GM21825 (cell line): ENCODE measurements at regions not wholly inside any gene's neighbourhood (a gene's known extent, or its start where the extent isn't known, plus 50 kb on each side); places are given as distances from the start of the nearest gene placed in this dataset.

Experiments used
- ATAC-seq: cut with Tn5 transposase; IDR thresholded peaks from one replicate; pipeline ENCODE4 v1.9.1; 2021; ENCODE audit warnings: mild to moderate bottlenecking, moderate library complexity; ENCODE audit not compliant: unreplicated experiment

DNA sequence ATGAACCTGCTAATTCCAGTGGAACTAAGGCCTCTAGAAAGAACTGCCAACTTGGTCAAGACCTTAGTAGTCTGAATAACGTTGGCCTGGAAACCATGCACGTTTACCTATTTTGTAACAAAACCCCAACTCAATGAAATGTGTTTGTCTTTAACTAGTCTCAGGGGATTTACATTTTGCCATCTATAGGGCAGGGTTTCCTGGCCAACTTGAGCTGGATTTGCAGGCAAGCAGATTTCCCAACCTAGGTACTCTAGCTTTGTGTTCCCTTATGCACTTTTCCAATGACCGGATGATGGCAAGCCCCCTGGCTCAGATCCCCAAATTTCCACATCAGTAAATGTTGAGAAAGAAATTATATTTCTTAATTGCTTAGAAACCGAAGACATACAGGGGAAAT, 114.5 kb downstream of the IRS2 start:
- no peak for ATAC-seq

DNA sequence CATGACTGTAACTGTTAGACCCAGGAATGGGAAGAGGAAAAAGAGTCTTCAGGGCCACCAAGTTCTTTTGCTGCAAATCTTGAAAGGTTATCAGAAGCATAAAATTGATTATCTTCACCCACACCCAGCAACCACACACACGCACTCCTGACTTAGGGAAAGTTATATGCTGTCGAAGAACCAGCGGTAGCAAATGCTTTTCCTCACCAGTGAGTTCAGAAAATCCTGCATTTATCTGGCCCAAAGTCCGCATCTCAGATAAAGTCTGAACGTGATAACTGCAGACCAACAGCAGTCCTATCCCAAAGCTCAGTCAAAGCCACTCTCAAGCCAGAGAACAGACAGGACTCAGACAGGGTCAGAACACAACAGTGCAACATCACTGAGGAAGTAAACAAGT, 115.6 kb downstream of the IRS2 start:
- no peak for ATAC-seq

DNA sequence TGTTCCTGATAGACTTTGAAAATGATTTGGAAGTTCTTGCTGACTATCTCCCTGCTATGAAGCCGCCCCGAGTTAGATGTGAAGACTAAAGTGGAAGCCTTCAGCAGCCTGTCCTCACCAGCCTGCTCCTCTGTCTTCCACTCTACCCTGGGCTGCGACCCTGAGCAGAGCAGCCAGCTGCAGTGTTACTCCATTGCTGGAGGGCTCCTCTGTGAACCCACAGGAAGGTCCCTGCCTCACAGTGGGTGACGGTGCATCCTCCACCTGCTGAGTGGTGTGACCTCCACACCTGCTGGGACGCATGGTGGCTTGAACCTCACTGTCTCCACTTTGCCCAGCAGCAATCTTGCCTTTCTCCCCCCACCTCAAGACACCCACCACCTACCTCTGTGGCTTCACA, 116.4 kb downstream of the IRS2 start:
- no peak for ATAC-seq

DNA sequence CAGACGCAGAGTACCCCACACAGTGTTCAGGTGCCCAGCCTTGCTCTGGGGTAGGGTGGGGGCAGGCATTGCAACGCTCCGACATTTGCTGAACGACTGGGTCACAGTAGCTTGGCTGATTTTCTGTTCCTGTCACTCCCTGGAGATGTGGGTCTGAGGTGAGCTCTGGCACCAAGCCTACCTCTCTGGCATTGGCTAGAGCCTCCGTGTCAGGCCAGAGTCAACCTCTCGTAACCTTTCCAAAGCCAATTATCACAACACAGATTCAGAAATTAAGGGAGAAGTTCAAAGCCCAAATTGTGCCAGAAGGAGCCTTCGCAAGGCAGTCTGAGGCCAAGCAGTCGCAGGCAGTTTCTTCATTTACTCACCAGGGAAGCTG, 117.2 kb downstream of the IRS2 start:
- no peak for ATAC-seq

DNA sequence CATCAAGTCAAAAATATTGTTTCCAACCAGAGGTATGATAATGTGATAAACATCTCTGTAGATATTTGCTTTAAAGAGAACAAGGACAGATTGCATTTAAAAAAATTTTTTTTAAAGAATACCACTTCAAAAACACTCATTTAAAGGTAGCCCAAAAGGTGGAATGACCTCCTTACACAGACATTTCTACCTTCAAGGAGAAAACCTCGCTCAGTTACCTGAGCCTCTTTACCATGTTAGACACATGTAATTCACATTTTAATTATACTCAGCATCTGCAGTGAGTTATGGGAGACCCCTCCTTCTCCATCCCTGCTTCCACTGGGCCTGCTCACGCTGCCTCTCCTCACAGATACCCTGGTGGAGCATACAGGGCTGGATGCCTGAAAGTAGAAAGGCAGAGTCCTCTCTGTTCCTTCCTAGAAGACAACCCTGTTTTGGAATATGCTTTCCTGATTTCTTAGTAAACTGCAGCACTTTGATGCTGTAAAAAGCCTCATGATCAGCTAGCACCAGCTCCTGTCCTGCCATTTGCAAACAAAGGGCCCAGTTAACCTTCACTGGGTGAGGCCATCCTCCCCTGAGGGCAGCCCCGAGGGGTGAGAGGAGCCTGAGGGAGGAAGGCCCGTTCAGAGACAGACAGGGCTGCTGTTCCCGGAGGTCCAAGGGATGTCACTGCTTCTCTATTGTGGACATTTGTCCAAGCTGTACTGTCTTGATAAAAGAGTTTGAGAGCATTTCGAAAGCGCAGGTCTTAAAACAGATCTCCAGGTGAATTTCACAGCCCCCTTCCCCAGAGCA, 117.8 kb downstream of the IRS2 start:
- ATAC-seq: no peak

DNA sequence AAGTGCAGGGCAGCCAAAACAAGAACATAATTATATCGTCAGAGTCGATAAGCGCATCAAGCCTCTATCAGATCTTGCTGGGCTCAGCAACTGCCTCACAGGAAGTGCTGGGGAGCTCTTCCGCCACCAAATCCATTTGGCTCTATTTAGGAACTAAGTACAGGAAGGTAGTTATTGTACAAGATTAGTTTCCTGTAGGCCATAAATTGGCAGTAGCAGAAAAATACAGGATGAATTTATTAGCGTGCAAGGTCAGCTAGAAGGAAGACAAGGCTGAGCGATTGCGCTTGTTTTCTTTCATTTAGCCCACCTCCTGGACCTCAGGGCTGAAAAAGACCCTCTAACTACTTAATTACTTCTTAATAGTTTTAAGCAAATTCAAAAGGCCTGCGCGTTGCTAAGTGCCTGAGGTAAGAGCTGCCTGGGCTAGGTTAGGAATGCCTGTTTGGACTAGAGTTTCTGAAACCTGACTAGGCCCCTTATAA, 118.5 kb downstream of the IRS2 start:
- no peak for ATAC-seq

DNA sequence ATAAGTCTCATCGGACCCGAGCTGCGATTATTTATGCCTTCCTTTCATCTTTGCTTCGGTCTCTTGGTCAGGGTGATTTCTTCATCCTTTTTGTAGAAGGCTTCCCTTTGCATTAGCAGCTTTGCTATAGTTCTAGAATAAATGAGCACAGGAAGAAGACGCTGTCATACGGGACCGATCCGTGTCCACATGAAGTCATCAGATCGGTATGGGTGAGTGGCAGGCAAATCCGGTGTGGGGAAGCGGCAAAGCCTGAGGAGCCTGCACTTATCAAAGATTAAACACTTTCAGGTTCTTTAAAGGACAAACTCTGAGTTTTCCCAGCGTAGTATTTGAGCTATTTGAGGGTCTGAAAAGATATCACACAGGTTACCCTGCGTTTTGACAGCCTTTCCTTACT, 119.3 kb downstream of the IRS2 start:
- no peak for ATAC-seq

DNA sequence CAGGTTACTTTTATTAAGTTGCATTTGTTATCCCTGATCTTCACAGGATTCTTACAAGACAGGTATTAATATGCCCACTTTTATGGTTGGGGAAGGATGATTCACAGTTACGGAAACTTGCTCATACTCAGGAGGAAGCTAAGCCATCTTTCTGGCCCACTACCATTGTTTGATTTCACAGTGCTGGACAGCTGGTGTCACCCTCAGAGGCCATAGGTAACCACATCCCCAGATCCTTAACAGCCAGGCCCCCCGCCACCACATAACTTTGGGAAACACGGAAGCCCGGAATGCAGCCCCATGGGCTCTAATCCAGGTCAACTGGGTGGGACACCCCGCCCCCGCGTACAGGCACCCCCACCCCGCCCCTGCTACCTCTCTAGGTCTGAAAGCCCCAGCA, 119.7 kb downstream of the IRS2 start:
- ATAC-seq: no peak

DNA sequence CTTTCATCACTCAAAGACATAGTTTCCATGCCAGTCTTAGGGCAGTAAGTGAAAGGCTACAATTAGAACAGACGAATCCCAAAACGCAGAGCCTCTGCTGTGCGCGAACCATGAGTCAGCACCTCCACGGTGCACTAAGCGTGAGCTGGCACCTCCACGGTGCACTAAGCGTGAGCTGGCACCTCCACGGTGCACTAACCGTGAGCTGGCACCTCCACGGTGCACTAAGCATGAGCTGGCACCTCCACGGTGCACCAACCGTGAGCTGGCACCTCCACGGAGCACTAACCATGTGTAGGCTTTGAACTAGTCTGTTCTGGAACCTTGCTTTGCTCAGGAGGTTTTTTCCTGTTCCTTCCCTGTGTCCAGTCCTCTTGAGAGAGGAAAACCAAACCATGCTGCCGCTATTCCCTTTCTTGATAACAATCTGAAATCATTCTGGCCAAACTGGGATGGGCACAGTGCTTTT, 120.6 kb downstream of the IRS2 start:
- no peak for ATAC-seq

DNA sequence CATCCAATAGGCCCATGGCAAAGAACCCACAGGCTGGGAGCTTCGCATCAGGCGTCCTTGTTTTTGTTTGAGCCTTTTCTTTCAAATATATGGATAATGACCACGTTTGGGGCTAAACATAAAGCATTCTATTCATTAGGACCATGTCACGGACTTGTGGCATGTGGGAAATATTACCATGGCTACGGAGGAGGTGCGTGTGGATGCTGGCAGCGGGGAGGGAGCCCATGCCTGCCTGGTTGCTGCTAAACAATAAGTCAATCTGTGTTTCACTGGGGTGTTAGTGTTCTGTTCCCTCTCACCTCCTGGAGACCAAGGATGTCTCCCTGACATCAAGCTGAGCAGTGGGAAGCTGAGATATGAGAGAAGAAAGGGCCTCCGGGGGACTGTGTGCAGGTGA, 121.1 kb downstream of the IRS2 start:
- no peak for ATAC-seq

DNA sequence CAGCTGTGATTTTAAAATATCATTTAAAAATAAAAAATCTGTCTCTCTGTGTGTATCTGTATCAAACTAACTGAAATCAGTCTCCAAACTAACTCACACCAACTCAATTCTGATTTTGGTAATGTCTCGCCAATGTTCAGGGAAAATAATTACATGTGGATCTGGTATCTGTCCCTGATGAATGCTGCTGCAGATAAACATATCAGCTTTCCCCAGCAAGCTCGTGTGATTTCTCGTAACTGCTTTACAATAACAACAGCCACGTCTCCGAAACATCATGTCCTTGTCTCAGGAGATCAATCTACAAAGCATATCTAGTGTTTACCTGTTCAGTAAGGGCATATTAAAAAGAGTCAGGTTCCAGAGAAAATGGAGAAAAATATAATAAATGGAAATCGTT, 129.0 kb downstream of the IRS2 start:
- no peak for ATAC-seq

DNA sequence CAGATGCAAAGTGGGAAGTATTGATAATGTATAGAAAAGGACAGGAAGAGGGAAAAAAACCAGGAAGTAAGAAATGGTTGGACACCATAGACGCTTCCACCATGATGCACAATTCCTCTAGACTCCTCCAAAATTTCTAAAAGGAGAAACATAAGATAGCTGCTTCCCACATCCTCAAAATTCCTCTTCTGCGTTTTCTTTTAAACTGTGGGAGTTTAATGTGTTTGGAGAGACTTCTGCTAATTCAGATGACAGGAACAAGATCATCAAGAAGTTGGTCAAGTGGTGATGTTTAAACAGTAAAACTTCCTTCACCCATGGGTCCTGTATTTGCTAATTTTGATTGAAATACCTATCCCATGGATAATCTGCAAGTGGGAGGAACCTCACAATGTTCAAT, 130.2 kb downstream of the IRS2 start:
- ATAC-seq: no peak

DNA sequence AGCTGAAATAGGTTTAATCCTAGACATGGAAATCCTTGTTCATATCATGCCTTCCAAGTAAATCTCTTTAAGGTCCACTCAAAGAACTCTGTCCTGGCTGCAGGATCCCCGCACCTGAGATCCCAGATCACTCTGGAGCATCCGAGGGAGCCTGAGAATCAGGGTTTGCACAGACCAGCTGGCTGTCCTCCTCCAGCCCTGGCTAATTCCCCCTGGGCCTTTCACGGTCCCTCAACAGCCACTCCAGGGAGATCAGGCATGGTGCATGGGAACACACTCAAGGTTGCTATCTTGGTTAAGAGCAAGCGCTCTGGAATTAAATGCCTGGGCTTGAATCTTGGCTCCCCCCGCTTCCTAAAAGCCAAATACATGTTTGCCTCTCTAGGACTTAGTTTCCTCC, 130.8 kb downstream of the IRS2 start:
- no peak for ATAC-seq

DNA sequence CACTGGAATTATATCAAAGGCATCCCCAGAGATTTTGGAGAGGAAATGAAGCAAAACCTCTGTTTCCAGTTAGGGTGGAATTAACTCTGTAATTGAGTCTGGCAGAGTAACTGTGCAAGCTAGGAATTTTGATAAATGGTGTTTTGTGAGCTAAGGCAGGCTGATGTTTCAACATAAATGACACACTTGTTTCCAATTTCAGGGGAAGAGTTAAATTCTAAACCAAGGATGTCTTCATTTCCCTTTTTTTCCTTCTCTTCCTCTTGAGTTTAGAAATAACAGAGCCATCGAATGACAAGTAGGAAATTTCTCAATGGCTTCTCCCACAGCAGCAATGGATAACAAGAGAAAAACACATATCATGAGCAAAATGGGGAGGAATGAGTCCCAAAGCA, 131.2 kb downstream of the IRS2 start:
- ATAC-seq: no peak

DNA sequence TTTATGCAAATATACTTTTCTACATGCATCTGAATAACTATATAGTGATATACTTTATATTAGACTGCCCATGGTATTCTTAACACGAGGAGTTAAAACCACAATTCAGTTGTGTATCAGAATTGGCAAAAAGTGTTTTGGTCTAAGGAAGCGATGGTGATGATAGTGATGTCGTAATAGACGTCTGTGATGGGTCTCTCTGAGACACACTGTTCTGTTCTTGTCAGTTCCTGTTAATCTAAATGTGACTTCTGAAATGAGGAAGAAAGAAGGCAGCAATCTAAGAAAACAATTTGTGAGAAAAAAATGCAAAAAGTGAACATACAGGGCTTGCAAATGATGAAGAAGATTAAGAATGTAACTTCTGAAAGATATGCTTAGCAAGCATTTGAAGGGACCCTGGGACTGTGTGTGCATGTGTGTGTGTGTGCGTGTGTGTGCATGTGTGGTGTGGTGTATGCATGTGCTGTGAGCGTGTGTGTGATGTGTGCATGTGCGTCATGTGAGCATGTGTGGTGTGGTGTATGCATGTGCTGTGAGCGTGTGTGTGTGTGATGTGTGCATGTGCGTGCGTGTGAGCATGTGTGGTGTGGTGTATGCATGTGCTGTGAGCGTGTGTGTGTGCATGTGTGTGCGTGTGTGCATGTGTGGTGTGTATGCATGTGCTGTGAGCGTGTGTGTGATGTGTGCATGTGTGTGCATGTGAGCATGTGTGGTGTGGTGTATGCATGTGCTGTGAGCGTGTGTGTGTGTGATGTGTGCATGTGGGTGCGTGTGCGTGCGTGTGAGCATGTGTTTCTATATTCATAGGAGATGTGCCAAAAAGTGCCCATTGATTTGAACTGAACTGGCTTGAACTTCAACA, 131.8 kb downstream of the IRS2 start:
- ATAC-seq: no peak

DNA sequence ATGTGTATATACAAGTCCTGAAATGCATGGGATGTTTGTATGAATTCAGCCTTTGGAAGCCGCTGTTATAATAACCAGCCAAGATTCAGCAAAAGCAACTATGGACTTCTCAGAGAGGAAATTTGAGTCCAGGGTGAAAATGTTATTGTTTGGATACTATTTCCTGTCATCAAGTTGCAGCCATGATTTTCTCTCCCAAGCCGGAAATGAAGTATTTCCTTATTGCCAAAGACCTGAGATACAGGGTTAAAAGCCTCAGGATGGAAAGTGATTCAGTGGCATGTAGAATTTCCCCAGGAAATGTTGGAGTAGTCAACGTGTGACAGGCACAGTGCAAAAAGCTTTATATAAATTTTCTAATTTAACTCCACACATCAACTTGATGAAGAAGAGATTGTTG, 133.9 kb downstream of the IRS2 start:
- ATAC-seq: no peak

DNA sequence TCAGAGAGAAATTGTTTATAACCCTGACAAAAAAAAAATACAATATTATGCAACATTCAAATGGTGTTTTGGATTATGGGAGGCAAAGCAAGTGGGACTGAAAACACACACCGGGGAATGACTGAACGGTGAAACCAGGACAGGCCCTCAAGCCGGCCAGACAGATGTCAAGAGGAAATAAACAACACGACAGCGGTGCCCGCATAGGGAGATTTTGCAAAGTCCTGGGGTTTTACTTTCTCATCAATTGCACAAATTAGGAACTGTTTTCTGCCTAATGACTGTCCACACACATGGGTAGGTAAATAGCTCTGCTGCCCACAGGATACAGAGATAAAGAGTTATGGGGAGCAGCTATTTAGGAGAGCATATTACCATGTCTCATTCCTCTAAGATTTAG, 134.5 kb downstream of the IRS2 start:
- ATAC-seq: no peak

DNA sequence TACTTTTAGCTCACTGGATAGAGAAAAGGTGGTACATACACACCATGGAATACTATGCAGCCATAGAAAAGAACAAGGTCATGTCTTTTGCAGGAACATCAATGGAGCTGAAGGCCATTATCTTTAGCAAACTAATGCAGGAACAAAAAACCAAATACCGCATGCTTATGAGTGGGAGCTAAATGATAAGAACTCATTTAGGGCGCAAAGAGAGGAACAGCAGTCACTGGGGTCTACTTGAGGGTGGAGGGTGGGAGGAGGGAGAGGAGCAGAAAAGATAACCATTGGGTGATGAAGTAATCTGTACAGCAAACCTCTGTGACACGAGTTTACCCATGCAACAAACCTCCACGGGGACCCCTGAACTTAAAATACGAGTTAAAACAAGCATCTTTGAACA, 135.1 kb downstream of the IRS2 start:
- no peak for ATAC-seq

DNA sequence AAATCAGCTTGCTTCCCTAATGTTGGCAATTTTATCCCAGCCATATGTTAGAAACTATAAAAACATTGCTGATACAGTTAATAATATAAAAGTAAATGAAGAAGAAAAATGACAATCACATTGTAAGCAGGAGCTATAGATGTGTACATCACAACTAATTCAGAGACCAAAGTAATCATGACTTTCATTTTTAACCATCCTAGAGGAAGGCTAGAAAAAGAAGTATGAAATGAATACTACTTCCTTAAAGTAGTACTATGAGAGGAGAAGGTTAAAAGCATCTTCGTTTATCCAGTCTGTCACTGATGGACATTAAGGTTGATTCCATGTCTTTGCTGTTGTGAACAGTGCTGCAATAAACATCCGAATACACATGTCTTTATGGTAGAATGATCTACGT, 135.5 kb downstream of the IRS2 start:
- no peak for ATAC-seq

DNA sequence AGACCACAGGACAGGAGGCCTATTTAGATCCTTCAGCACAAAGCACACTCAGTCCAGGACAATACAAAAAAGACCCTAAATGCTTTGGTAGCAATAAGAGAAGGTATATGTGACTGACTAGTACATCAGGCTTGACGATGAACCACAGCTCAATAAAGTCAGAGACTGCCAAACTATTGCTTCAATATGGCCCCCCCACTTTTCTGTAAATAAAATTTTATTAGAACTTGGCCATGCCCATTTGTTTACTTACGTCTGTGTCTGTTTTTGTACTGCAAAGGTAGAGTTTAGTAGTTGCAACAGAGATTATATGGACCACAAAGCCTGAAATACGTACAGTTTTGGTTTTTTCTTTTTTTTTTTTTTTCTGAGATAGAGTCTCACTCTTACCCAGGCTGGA, 136.7 kb downstream of the IRS2 start:
- ATAC-seq: no peak

DNA sequence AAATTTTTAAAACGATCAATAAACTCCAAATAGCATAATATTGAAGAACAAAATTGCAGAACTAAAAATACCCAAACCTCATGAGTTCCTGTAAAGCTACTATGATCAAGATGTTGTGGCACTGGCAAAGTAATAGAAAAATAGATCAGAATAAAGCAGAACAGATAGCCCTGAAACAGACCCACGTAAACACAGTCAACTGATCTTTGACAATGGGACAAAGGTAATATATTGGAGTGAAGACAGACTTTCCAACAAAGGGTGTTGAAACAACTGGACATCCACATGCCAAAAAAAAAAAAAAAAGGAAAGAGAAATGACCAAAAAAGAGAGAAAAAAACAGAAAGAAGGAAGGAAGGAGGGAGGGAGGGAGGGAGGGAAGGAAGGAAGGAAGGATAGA, 138.7 kb downstream of the IRS2 start:
- ATAC-seq: no peak

DNA sequence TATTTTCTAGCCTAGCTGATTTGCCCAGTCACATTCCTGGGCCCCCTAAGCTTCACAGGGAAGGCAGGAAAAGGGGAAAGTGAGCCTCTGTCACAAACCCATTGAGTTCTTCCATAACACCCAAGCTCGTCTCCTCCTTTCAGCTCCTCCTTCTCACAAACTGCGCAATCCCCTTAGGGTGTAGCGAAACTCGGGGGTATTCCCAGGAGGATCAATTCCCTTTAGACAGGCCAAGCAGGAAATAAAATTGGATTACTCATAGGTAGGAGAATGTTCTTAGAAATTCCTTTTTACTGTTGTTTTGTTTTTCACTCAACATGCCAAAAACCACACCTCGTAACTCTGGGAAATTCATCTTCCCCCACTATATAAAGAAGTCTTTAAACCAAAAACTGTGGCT, 139.3 kb downstream of the IRS2 start:
- ATAC-seq: no peak
